Lower leg skin (tissue), 3 donors: ENCODE measurements at regions not wholly inside any gene's neighbourhood (a gene's known extent, or its start where the extent isn't known, plus 50 kb on each side); places are given as distances from the start of the nearest gene placed in this dataset.

Experiments used
- CTCF ChIP-seq, 3 donors: fragments of 450-650 bp; IDR thresholded peaks; one replicate each; pipeline ENCODE4 v1.5.1; 2016; ENCODE audit warnings: antibody characterized with exemption in 3 of 3, mild to moderate bottlenecking in 3 of 3, moderate library complexity in 2 of 3
- POLR2A ChIP-seq, 2 donors: fragments of 450-650 bp; IDR thresholded peaks; one replicate each; pipeline ENCODE4 v1.6.1; 2016 to 2017; ENCODE audit warnings: antibody characterized with exemption in 2 of 2, mild to moderate bottlenecking in 1 of 2, moderate library complexity in 1 of 2

GRCh38 chr18:10027461-10027860, 113.6 kb downstream of the VAPA start:
- TF ChIP-seq CTCF (IDR thresholded peaks at IDR 0.05) (no peak), POLR2A (IDR thresholded peaks at IDR 0.05) (no peak)
